ENCODE measurements at regions not wholly inside any gene's neighbourhood (a gene's known extent, or its start where the extent isn't known, plus 50 kb on each side); places are given as distances from the start of the nearest gene placed in this dataset.

- DNase-seq (ENCODE audit: low read depth in 1 of 2, low spot score in 1 of 2) (no peak), FAIRE-seq (no peak), ATAC-seq (no peak)
- WGBS (ENCODE audit: missing lambda C conversion rate): 21% methylated on average over 2 of the region's 2 CpGs
- H3K4me1 ChIP-seq: no peaks in the 10 kb centered on the region
- ChIA-PET CTCF (no interaction called here), POLR2A (no interaction called here)
- TF ChIP-seq MYC (IDR thresholded peaks at IDR 0.05; ENCODE audit: borderline replicate concordance, low read length): no peak
- TF ChIP-seq TFCP2L1 (CRISPR knock-in tag; IDR thresholded peaks at IDR 0.05): no peak
- no peak overlapping the region for H3K4me2 ChIP-seq
- 0 out of 3 replicates have a peak, but pooled peaks cover 3% of the 10 kb centered on the region for H3K9me3 ChIP-seq
- H3K27ac ChIP-seq: no peak overlapping the region
- H3K4me3 ChIP-seq: no peak overlapping the region
These were observed 1281.9 kb upstream of the CELF2 start for GRCh38 chr10:9735731-9736130.

GRCh38 chr10:9743639-9744038, 1274.0 kb upstream of the CELF2 start:
- Histone ChIP-seq H3K4me3 (no peak overlapping the region), H3K9me3 (no peaks in the 10 kb centered on the region), H3K27ac (no peak overlapping the region), H3K4me1 (no peaks in the 10 kb centered on the region), H3K4me2 (no peak overlapping the region)
- ChIA-PET POLR2A (no interaction called here), CTCF (no interaction called here)
- no peak for FAIRE-seq
- ATAC-seq: no peak
- TF ChIP-seq EHMT2 (IDR thresholded peaks at IDR 0.05; ENCODE audit: low read depth) (no peak), EHF (CRISPR knock-in tag; IDR thresholded peaks at IDR 0.05) (no peak), FOSL2 (IDR thresholded peaks at IDR 0.05) (no peak), FOSL2 (CRISPR knock-in tag; IDR thresholded peaks at IDR 0.05) (no peak), CTCF (IDR thresholded peaks at IDR 0.05) (no peak)
- DNase-seq (ENCODE audit: low read depth in 1 of 2, low spot score in 1 of 2): no peak

GRCh38 chr10:9745158-9745557, 1272.5 kb upstream of the CELF2 start:
- ATAC-seq: no peak
- no peak for FAIRE-seq
- no peak overlapping the region for H3K4me3 ChIP-seq
- TF ChIP-seq NPAS2 (CRISPR knock-in tag; IDR thresholded peaks at IDR 0.05; ENCODE audit: borderline replicate concordance) (no peak), MAFK (IDR thresholded peaks at IDR 0.05; ENCODE audit: partially characterized antibody) (no peak), RCOR1 (IDR thresholded peaks at IDR 0.05; ENCODE audit: low read depth, low read length) (no peak), USF2 (IDR thresholded peaks at IDR 0.05) (no peak), EHMT2 (IDR thresholded peaks at IDR 0.05; ENCODE audit: low read depth) (no peak), FOXS1 (CRISPR knock-in tag; IDR thresholded peaks at IDR 0.05) (no peak), PHF8 (IDR thresholded peaks at IDR 0.05; ENCODE audit: borderline replicate concordance, low read depth) (no peak), KDM1A (IDR thresholded peaks at IDR 0.05; ENCODE audit: low read depth) (no peak), FOSB (CRISPR knock-in tag; IDR thresholded peaks at IDR 0.05) (no peak), ATOH8 (CRISPR knock-in tag; IDR thresholded peaks at IDR 0.05; ENCODE audit: low read depth) (no peak), RAD21 (conservative IDR thresholded peaks at IDR 0.05 in 1 of 2, IDR thresholded peaks at IDR 0.05 in 1 of 2) (no peak), CEBPB (IDR thresholded peaks at IDR 0.05) (no peak), PBX3 (IDR thresholded peaks at IDR 0.05) (no peak), TP53 (CRISPR knock-in tag; IDR thresholded peaks at IDR 0.05) (no peak), BCL3 (IDR thresholded peaks at IDR 0.05) (no peak), TFCP2L1 (CRISPR knock-in tag; IDR thresholded peaks at IDR 0.05) (no peak), CBX2 (IDR thresholded peaks at IDR 0.05; ENCODE audit: borderline replicate concordance, low read depth) (no peak), RFX5 (IDR thresholded peaks at IDR 0.05) (no peak), HEYL (CRISPR knock-in tag; IDR thresholded peaks at IDR 0.05) (no peak), HMGXB4 (CRISPR knock-in tag; IDR thresholded peaks at IDR 0.05; ENCODE audit: borderline replicate concordance) (no peak)
- POLR2A ChIA-PET: no interaction called here
- H3K4me2 ChIP-seq: no peak overlapping the region
- no peaks in the 10 kb centered on the region for H3K9me3 ChIP-seq
- H3K27ac ChIP-seq: no peak overlapping the region
- no peaks in the 10 kb centered on the region for H3K4me1 ChIP-seq
- 11% methylated on average over 1 of the region's 1 CpG for WGBS (ENCODE audit: missing lambda C conversion rate)
- CTCF ChIA-PET: no interaction called here
- no peak for DNase-seq (ENCODE audit: low read depth in 1 of 2, low spot score in 1 of 2)
